ENCODE measurements at regions not wholly inside any gene's neighbourhood (a gene's known extent, or its start where the extent isn't known, plus 50 kb on each side); places are given as distances from the start of the nearest gene placed in this dataset.

GRCh38 chr13:42396901-42397655 lies 125.1 kb downstream of the AKAP11 start:
- Histone ChIP-seq H3K9me3 (ENCODE audit: control insufficient read depth, insufficient read depth, low read depth, low read length) (no peaks in the 10 kb centered on the region), H3K4me3 (ENCODE audit: low read depth, low read length) (no peak overlapping the region), H3K27ac (ENCODE audit: extremely low read depth, low read depth, low read length) (no peak overlapping the region), H3K36me3 (ENCODE audit: control insufficient read depth in 2 of 2, insufficient read depth in 1 of 2, low read length in 2 of 2) (no peaks in the 10 kb centered on the region), H3K4me1 (ENCODE audit: control insufficient read depth, insufficient read depth, low read length) (no peaks in the 10 kb centered on the region)
- ChIA-PET POLR2A (no interaction called here), CTCF (no interaction called here)
- TF ChIP-seq ZNF549 (tag by site-specific recombination; IDR thresholded peaks at IDR 0.05) (no peak), KLF17 (tag by site-specific recombination; IDR thresholded peaks at IDR 0.05) (no peak), PRDM4 (tag by site-specific recombination; IDR thresholded peaks at IDR 0.05) (no peak), ZNF114 (tag by site-specific recombination; IDR thresholded peaks at IDR 0.05) (no peak), ZNF747 (tag by site-specific recombination; IDR thresholded peaks at IDR 0.05) (no peak), ZNF302 (tag by site-specific recombination; IDR thresholded peaks at IDR 0.05; ENCODE audit: low read depth) (no peak), ZNF2 (tag by site-specific recombination; IDR thresholded peaks at IDR 0.05) (no peak), ZNF585B (tag by site-specific recombination; IDR thresholded peaks at IDR 0.05) (no peak), ZNF660 (tag by site-specific recombination; IDR thresholded peaks at IDR 0.05) (no peak)

GRCh38 chr13:42398533-42398932 lies 126.6 kb downstream of the AKAP11 start:
- CTCF ChIA-PET: interaction anchor here (0.5 kb wide), 1 partner anchor 68 kb away, joined by 3 read pairs; no protein-coding TSS in a partner anchor
- H3K27ac ChIP-seq (ENCODE audit: extremely low read depth, low read depth, low read length): no peak overlapping the region

More at GRCh38 chr13:42398533-42398932, 126.6 kb downstream of the AKAP11 start:
- TF ChIP-seq ZNF639 (tag by site-specific recombination; IDR thresholded peaks at IDR 0.05) (no peak), ZBTB49 (tag by site-specific recombination; IDR thresholded peaks at IDR 0.05; ENCODE audit: low read depth) (no peak), ZNF571 (tag by site-specific recombination; IDR thresholded peaks at IDR 0.05) (no peak), GLI4 (tag by site-specific recombination; IDR thresholded peaks at IDR 0.05) (no peak), ZNF433 (tag by site-specific recombination; IDR thresholded peaks at IDR 0.05; ENCODE audit: low read depth) (no peak), SALL2 (tag by site-specific recombination; IDR thresholded peaks at IDR 0.05; ENCODE audit: borderline replicate concordance) (no peak), ZNF366 (tag by site-specific recombination; conservative IDR thresholded peaks at IDR 0.05) (no peak), ZNF777 (tag by site-specific recombination; IDR thresholded peaks at IDR 0.05; ENCODE audit: borderline replicate concordance) (no peak), PBX3 (CRISPR knock-in tag; IDR thresholded peaks at IDR 0.05) (no peak)
- Histone ChIP-seq H3K36me3 (ENCODE audit: control insufficient read depth in 2 of 2, insufficient read depth in 1 of 2, low read length in 2 of 2) (no peaks in the 10 kb centered on the region), H3K4me3 (ENCODE audit: low read depth, low read length) (no peak overlapping the region), H3K4me1 (ENCODE audit: control insufficient read depth, insufficient read depth, low read length) (no peaks in the 10 kb centered on the region), H3K9me3 (ENCODE audit: control insufficient read depth, insufficient read depth, low read depth, low read length) (no peaks in the 10 kb centered on the region)
- POLR2A ChIA-PET: no interaction called here

Measured in HEK293 (cell line).